ENCODE measurements at regions not wholly inside any gene's neighbourhood (a gene's known extent, or its start where the extent isn't known, plus 50 kb on each side); places are given as distances from the start of the nearest gene placed in this dataset.

- TF ChIP-seq ARID2 (CRISPR knock-in tag; IDR thresholded peaks at IDR 0.05; ENCODE audit: borderline replicate concordance) (no peak), RNF2 (conservative IDR thresholded peaks at IDR 0.05; ENCODE audit: low read depth) (no peak), EHMT2 (IDR thresholded peaks at IDR 0.05; ENCODE audit: borderline replicate concordance, low read depth, low read length) (no peak), ZSCAN20 (CRISPR knock-in tag; IDR thresholded peaks at IDR 0.05; ENCODE audit: borderline replicate concordance) (no peak), REPIN1 (CRISPR knock-in tag; IDR thresholded peaks at IDR 0.05; ENCODE audit: borderline replicate concordance, low read depth) (no peak), ZBTB33 (CRISPR knock-in tag; IDR thresholded peaks at IDR 0.05) (no peak), NPAS2 (CRISPR knock-in tag; IDR thresholded peaks at IDR 0.05; ENCODE audit: borderline replicate concordance) (no peak), RXRB (CRISPR knock-in tag; IDR thresholded peaks at IDR 0.05; ENCODE audit: borderline replicate concordance) (peak; percentile 76), FOXP1 (IDR thresholded peaks at IDR 0.05) (no peak), FOXP1 (CRISPR knock-in tag; IDR thresholded peaks at IDR 0.05) (peak; percentile 54; the same call in 1 of the 2 replicates), SKIL (CRISPR knock-in tag; IDR thresholded peaks at IDR 0.05; ENCODE audit: borderline replicate concordance) (no peak), GABPA (IDR thresholded peaks at IDR 0.05; ENCODE audit: low read depth, low read length) (no peak), GABPA (CRISPR knock-in tag; IDR thresholded peaks at IDR 0.05; ENCODE audit: low read depth) (peak; percentile 28; the same call in 1 of the 2 replicates), ZEB1 (IDR thresholded peaks at IDR 0.05; ENCODE audit: insufficient replicate concordance, low read depth) (no peak), AGO2 (optimal IDR thresholded peaks at IDR 0.05; ENCODE audit: low read depth, low read length) (no peak), THYN1 (CRISPR knock-in tag; IDR thresholded peaks at IDR 0.05; ENCODE audit: borderline replicate concordance, low read depth) (no peak), GATAD1 (CRISPR knock-in tag; IDR thresholded peaks at IDR 0.05) (0 out of 2 replicates have a peak, but pooled peaks have one; percentile 16), ZNF563 (CRISPR knock-in tag; IDR thresholded peaks at IDR 0.05) (no peak), FIP1L1 (IDR thresholded peaks at IDR 0.05; ENCODE audit: borderline replicate concordance, insufficient read depth, low read depth, low read length) (no peak), SKI (IDR thresholded peaks at IDR 0.05; ENCODE audit: partially characterized antibody) (peak; percentile 91), HHEX (CRISPR knock-in tag; IDR thresholded peaks at IDR 0.05) (no peak), HMG20B (CRISPR knock-in tag; conservative IDR thresholded peaks at IDR 0.05) (no peak), WIZ (CRISPR knock-in tag; IDR thresholded peaks at IDR 0.05) (no peak), YEATS2 (CRISPR knock-in tag; IDR thresholded peaks at IDR 0.05; ENCODE audit: borderline replicate concordance) (no peak), RFX3 (CRISPR knock-in tag; IDR thresholded peaks at IDR 0.05) (no peak)
- TF ChIP-seq, protein P1, sequence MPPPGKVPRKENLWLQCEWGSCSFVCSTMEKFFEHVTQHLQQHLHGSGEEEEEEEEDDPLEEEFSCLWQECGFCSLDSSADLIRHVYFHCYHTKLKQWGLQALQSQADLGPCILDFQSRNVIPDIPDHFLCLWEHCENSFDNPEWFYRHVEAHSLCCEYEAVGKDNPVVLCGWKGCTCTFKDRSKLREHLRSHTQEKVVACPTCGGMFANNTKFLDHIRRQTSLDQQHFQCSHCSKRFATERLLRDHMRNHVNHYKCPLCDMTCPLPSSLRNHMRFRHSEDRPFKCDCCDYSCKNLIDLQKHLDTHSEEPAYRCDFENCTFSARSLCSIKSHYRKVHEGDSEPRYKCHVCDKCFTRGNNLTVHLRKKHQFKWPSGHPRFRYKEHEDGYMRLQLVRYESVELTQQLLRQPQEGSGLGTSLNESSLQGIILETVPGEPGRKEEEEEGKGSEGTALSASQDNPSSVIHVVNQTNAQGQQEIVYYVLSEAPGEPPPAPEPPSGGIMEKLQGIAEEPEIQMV (CRISPR knock-in tag; IDR thresholded peaks at IDR 0.05; ENCODE audit: low read depth), result no peak
- TF ChIP-seq, protein P2, sequence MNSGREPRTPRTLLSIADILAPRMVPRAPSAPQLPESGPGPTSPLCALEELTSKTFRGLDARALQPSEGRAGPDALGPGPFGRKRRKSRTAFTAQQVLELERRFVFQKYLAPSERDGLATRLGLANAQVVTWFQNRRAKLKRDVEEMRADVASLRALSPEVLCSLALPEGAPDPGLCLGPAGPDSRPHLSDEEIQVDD (CRISPR knock-in tag; IDR thresholded peaks at IDR 0.05; ENCODE audit: borderline replicate concordance), result no peak
Measured at GRCh38 chr14:37776791-37777499, 181.5 kb downstream of the TTC6 start (continued).
